GM18499 (cell line): ENCODE measurements at regions not wholly inside any gene's neighbourhood (a gene's known extent, or its start where the extent isn't known, plus 50 kb on each side); places are given as distances from the start of the nearest gene placed in this dataset.

Source experiments
- ATAC-seq: cut with Tn5 transposase; IDR thresholded peaks from one replicate; pipeline ENCODE4 v1.9.1; 2021; ENCODE audit warnings: moderate number of reproducible peaks; ENCODE audit not compliant: insufficient read depth, unreplicated experiment

GRCh38 chr2:217396165-217396564, 536.3 kb upstream of the TNP1 start:
- no peak for ATAC-seq

GRCh38 chr2:217394510-217395351, 534.9 kb upstream of the TNP1 start:
- no peak for ATAC-seq

- ATAC-seq: no peak
Measured at GRCh38 chr2:217393585-217394032, 533.7 kb upstream of the TNP1 start.

GRCh38 chr2:217392930-217393584, 533.2 kb upstream of the TNP1 start:
- ATAC-seq: no peak

DNA sequence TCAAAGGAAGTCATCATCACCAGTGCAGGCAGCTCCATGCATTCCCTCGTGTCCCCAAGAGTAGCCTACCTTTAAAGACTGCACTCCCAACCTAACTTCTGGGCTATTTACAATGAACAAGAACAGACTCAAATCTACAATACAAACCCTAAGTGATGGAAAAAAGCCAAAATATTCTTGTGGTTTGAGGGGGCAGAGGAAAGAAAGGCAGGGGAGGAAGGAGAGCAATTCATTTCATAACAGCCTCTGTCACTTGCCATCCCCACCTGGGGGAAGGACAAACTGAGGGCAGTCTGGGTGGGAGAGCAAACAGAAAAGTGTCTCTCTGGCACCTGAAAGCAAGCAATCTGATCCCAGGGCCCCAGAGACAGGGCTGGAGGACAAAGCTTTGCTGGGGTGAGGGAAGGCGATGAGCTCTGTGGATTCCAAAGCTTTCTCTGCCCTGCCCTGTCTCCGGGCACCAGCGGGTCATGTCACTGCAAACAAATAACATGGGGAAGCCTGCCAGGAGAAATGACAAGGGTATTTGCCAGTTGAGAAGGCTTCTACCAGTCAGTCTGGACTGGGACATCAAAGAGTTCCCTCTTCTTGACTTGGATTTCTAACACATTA, 528.0 kb upstream of the TNP1 start:
- ATAC-seq: no peak

DNA sequence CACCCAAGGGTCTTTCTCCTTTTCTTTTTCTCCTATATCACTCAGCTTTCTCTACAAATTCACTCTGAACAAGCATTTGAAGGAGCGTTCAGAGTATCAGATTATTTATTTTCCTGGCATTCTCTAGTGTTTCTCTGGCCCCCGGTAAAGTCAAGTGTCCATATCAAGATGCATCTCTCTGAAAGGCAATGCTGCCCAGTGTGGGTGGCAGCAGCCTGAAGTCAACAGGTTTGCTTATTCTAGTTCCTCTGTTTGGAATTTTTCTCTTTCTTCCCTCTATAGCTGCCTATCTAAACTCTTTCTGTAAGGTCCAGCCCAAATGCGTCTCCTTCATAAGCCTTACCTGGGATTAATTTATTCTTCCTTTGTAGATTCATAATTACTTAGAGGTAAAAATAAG, 526.2 kb upstream of the TNP1 start:
- no peak for ATAC-seq

GRCh38 chr2:217383620-217384019, 523.8 kb upstream of the TNP1 start:
- no peak for ATAC-seq

- ATAC-seq: no peak
Measured at GRCh38 chr2:217382794-217383193, 522.9 kb upstream of the TNP1 start.

DNA sequence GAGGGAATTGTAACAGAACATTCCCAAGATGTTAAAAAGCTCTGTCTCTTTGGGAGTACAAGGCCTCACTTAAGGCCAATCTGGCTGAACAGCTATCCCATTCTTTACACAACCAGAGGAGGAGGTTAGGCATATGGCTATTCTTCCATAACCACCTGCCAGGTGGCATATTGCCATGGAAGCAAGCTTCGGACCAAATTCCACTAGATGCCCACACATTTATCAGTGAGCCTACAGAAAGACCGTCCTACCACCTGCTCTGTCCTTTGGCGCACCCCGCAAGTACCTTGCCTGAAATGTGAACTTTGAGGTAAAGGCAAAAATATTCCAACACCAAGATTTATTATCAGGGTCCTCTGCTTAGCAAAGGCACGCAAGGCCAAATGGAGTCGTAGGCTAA, 519.9 kb upstream of the TNP1 start:
- no peak for ATAC-seq

DNA sequence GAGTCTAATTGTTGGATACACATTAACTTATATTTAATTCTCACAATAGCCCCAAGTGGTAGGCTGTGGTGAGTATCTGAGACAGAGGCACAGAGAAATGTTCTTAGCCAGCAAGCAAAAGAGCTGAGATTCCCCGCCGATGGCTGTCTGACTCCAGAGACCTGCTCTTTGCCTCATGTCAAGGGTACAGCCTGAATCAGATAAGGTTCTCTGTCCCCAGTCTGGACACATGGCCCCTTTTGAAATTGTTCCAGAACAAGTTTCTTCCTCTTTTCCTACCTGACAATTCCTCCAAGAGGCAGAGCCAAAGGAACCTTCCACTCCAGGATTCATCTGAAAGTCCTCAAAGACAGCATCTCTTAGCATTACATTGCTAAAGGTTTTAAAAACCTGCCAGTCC, 512.9 kb upstream of the TNP1 start:
- ATAC-seq: no peak

DNA sequence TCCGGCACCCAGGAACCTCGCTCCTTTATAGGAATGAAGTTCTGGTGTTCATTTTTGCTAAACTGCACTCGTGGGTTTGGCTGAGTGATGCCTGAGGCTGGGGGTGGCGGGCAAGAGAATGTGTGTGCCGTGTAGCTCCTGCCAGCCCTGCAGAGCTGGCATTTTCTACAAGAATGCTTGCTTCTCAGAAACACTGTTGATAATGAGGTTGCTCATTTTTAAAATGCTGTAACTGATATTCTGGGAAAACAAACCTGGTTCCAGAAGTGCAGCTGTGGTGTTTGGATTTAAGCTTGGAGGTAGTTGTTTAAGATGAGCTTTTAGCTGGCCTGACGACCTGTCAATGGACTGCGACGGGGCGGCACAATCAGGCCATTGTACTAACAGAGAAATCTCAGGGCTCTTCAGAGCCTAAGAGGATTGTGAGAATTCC, 511.9 kb upstream of the TNP1 start:
- no peak for ATAC-seq

DNA sequence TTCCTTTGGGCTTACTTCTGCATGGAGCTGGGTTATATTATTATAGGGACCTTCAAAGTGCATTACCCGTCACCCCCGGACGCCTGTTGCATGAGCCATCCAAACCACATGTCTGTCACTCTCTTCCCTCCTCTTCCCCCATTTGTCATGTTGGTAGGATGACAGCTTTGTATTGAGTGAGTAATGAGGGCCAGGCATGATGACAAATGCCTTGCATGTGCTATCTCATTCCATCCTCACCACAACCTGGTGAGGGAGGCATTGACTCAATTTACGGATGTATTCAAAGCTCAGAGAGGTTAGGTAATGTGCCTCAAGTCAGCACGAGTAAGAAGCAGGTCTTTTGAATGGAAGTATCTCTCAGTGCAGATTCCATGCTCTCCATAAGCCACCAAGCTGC, 510.5 kb upstream of the TNP1 start:
- no peak for ATAC-seq

GRCh38 chr2:217367464-217367863, 507.6 kb upstream of the TNP1 start:
- ATAC-seq: no peak

DNA sequence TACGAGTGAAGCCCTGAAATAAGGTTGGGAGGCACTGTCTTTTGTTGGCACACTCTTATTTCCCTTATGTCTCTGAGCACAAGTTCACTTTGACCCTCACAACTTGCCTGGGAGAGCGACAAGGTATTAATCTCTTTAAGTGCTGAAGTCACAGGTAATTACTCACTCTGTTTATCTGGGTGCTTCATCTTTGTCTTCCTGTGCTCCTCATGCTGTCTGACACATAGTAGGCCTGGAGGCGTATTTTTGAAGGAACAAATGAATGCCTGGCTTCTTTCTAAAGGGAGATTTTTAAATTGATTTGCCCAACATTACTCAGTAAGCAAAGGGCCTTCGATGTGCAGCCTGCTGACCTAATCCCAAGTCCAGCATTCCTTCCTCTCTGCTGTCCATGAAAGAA, 507.1 kb upstream of the TNP1 start:
- no peak for ATAC-seq

DNA sequence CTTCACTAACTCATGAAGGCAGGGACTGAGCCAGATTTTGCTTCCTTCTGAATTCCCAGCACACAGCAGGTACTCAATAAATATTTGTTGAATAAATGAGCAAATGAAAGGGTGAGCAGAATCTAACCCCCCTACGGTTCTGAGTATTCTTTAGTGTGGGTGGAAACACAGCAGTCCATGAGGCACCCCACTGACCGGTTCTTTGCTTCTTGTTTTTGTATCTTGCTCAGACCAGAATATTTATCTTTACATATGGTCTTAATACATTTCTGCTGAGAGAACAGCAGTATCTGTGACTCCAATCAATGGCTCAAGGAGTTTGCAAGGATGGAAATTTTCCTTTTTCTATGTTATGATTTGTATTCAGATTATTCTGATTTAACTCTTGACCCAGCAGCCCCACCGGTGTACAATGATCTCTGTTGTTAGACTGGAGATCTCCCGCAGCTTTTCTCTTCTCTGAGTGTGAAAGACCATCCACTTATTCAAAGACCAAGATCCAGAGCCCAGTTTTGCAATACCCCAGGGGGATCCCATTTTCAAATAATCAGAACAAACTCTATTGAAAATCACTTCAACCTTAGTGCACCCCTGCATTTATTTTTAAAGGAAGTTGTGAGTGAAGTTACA, 506.5 kb upstream of the TNP1 start:
- ATAC-seq: no peak

- ATAC-seq: no peak
Measured at GRCh38 chr2:217365656-217366055, 505.8 kb upstream of the TNP1 start.

DNA sequence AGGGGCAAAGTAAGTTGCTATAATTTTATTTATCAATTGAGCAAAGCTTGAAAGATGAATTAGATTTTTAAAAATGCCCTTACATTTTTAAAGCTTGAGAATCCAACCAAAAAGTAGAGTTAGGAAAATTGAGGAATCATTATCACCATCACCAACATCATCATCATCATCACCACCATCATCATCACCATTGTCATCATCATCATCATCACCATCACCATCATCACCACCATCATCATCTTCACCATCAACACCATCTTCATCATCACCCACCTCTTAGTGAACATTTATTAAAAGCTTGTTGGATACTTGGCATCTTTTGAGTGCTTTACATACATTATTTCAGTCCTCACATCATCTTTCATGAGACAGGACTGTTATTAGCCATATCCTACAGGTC, 504.4 kb upstream of the TNP1 start:
- no peak for ATAC-seq

DNA sequence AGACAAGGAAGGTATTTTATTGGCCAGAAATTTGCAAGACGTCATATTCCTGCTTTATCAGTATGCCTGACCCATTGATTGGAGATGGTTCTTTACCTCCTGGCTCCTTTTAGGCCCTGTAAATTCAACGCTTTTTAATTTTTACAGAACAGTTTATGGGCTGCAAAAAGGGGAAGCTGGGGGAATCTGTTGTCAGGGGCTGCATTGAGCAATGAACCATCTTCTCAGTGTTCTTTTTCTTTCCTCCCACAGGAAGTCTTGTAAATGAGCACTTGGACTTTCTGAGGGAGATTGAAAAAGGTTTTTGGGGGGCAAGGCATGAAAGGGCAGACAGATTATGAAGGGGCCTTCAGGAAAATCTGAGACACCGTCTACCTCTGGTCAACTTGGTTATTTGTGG, 503.6 kb upstream of the TNP1 start:
- ATAC-seq: no peak

- ATAC-seq: no peak
Measured at GRCh38 chr2:217362710-217363109, 502.8 kb upstream of the TNP1 start.

- ATAC-seq: no peak
Measured at GRCh38 chr2:217362286-217362685, 502.4 kb upstream of the TNP1 start.

GRCh38 chr2:217361483-217361880, 501.6 kb upstream of the TNP1 start:
- ATAC-seq: no peak
